ENCODE measurements at regions not wholly inside any gene's neighbourhood (a gene's known extent, or its start where the extent isn't known, plus 50 kb on each side); places are given as distances from the start of the nearest gene placed in this dataset.

- WGBS = 66% methylated on average over 1 of the region's 1 CpG
- DNase-seq (ENCODE audit: extremely low spot score) = no peak
- H3K4me1 ChIP-seq = peaks cover 12 to 28% (median 16%) of the 10 kb centered on the region in 4 donors
- intact Hi-C loops (cut with DNase I) = no loop called here
- H3K27me3 ChIP-seq = no peaks in the 10 kb centered on the region
- H3K4me3 ChIP-seq = no peak overlapping the region
- H3K27ac ChIP-seq (replicated peaks in 1 of 4) = no peak overlapping the region
- no peaks in the 10 kb centered on the region for H3K9me3 ChIP-seq
- no peaks in the 10 kb centered on the region for H3K36me3 ChIP-seq
- TF ChIP-seq POLR2AphosphoS5 (IDR thresholded peaks at IDR 0.05) = peak in 1 of 2 donors; percentile 8
- no peak for TF ChIP-seq CTCF (IDR thresholded peaks at IDR 0.05)
These were observed 448.1 kb downstream of the NFIB start for GRCh38 chr9:13865869-13866268.

GRCh38 chr9:13863112-13863511 lies 450.8 kb downstream of the NFIB start:
- Histone ChIP-seq H3K4me3 (no peak overlapping the region), H3K27ac (replicated peaks in 1 of 4) (peak overlapping the region in 3 of 4 donors; percentile 33 to 48 (median 34)), H3K36me3 (no peaks in the 10 kb centered on the region), H3K27me3 (no peaks in the 10 kb centered on the region), H3K4me1 (peaks cover 12 to 35% (median 18%) of the 10 kb centered on the region in 4 donors), H3K9me3 (no peaks in the 10 kb centered on the region)
- DNase-seq (ENCODE audit: extremely low spot score) = no peak
- intact Hi-C loops (cut with DNase I) = no loop called here
- 30% methylated on average over 1 of the region's 1 CpG for WGBS
- TF ChIP-seq CTCF (IDR thresholded peaks at IDR 0.05) (no peak), POLR2AphosphoS5 (IDR thresholded peaks at IDR 0.05) (peak; percentile 42 to 45)

- TF ChIP-seq CTCF (IDR thresholded peaks at IDR 0.05) = no peak
- intact Hi-C loops (cut with DNase I) = no loop called here
These were observed 451.3 kb downstream of the NFIB start for GRCh38 chr9:13862654-13863053.

GRCh38 chr9:13860946-13861640 lies 452.8 kb downstream of the NFIB start:
- intact Hi-C loops (cut with DNase I) = no loop called here
- no peak overlapping the region for H3K4me3 ChIP-seq
- WGBS = 62% methylated on average over 3 of the region's 3 CpGs
- H3K27me3 ChIP-seq = no peaks in the 10 kb centered on the region
- no peaks in the 10 kb centered on the region for H3K9me3 ChIP-seq
- H3K4me1 ChIP-seq = peaks cover 12 to 35% (median 18%) of the 10 kb centered on the region in 4 donors
- no peaks in the 10 kb centered on the region for H3K36me3 ChIP-seq
- no peak for DNase-seq (ENCODE audit: extremely low spot score)
- peak overlapping the region in 1 of 4 donors; percentile 36 for H3K27ac ChIP-seq (replicated peaks in 1 of 4)
- TF ChIP-seq EP300 (IDR thresholded peaks at IDR 0.05) = no peak
- TF ChIP-seq POLR2AphosphoS5 (IDR thresholded peaks at IDR 0.05) = no peak
- TF ChIP-seq CTCF (IDR thresholded peaks at IDR 0.05) = no peak
- no peak for TF ChIP-seq POLR2A (IDR thresholded peaks at IDR 0.05; ENCODE audit: low read depth)

More at GRCh38 chr9:13862654-13863053, 451.3 kb downstream of the NFIB start:
- H3K36me3 ChIP-seq = no peaks in the 10 kb centered on the region
- peaks cover 12 to 35% (median 18%) of the 10 kb centered on the region in 4 donors for H3K4me1 ChIP-seq
- no peak overlapping the region for H3K4me3 ChIP-seq
- H3K27ac ChIP-seq (replicated peaks in 1 of 4) = peak overlapping the region in 1 of 4 donors; percentile 33
- no peak for DNase-seq (ENCODE audit: extremely low spot score)
- H3K27me3 ChIP-seq = no peaks in the 10 kb centered on the region
- no peaks in the 10 kb centered on the region for H3K9me3 ChIP-seq

GRCh38 chr9:13860019-13860418 lies 453.9 kb downstream of the NFIB start:
- 68% methylated on average over 5 of the region's 5 CpGs for WGBS
- intact Hi-C loops (cut with DNase I) = no loop called here
- Histone ChIP-seq H3K27me3 (no peaks in the 10 kb centered on the region), H3K4me3 (no peak overlapping the region), H3K36me3 (no peaks in the 10 kb centered on the region), H3K27ac (replicated peaks in 1 of 4) (peak overlapping the region in 1 of 4 donors; percentile 36), H3K4me1 (peaks cover 12 to 35% (median 18%) of the 10 kb centered on the region in 4 donors), H3K9me3 (no peaks in the 10 kb centered on the region)
- no peak for DNase-seq (ENCODE audit: extremely low spot score)
- TF ChIP-seq CTCF (IDR thresholded peaks at IDR 0.05) = no peak
- peak in 1 of 2 donors; percentile 38 for TF ChIP-seq POLR2AphosphoS5 (IDR thresholded peaks at IDR 0.05)

Data from esophagus muscularis mucosa (tissue), 4 donors.